ENCODE measurements at regions not wholly inside any gene's neighbourhood (a gene's known extent, or its start where the extent isn't known, plus 50 kb on each side); places are given as distances from the start of the nearest gene placed in this dataset.

DNA sequence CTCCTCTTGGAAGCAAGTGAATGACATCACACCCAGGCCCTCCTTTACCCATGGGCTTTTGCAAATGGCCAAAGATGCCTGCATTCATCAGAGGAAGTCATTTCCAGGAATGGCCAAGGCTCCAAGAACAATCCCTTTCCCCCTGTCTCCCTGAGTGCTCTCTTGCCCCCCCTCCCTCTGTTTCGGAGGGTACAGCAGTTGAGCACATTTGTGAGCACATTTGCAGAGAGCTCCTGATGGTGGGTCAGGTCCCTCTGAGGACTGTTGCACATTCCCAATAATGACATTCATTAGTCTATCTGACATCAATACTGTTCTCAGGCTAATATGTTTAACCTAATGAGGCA lies 113.4 kb downstream of the MATN1 start:
- no peaks in the 10 kb centered on the region for H3K9me3 ChIP-seq
- ChIA-PET CTCF (interaction anchor here (1.4 kb wide), 1 partner anchor 14 kb away, joined by 3 read pairs; no protein-coding TSS in a partner anchor), POLR2A (no interaction called here)
- H3K4me1 ChIP-seq: no peaks in the 10 kb centered on the region
- no peak for TF ChIP-seq JUNB (IDR thresholded peaks at IDR 0.05)
- TF ChIP-seq CEBPB (IDR thresholded peaks at IDR 0.05): no peak
- no peak for TF ChIP-seq PHF8 (IDR thresholded peaks at IDR 0.05; ENCODE audit: borderline replicate concordance, low read depth)
- no peak for TF ChIP-seq RNF2 (IDR thresholded peaks at IDR 0.05; ENCODE audit: borderline replicate concordance, low read depth)
- no peak for TF ChIP-seq ZNF302 (CRISPR knock-in tag; IDR thresholded peaks at IDR 0.05)
- TF ChIP-seq EHF (CRISPR knock-in tag; IDR thresholded peaks at IDR 0.05): no peak
- TF ChIP-seq, protein P1, sequence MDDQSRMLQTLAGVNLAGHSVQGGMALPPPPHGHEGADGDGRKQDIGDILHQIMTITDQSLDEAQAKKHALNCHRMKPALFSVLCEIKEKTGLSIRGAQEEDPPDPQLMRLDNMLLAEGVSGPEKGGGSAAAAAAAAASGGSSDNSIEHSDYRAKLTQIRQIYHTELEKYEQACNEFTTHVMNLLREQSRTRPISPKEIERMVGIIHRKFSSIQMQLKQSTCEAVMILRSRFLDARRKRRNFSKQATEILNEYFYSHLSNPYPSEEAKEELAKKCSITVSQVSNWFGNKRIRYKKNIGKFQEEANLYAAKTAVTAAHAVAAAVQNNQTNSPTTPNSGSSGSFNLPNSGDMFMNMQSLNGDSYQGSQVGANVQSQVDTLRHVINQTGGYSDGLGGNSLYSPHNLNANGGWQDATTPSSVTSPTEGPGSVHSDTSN (IDR thresholded peaks at IDR 0.05): no peak
- TF ChIP-seq SREBF2 (IDR thresholded peaks at IDR 0.05): no peak
- TF ChIP-seq POLR2A (IDR thresholded peaks at IDR 0.05; ENCODE audit: low read length): no peak
- TF ChIP-seq HOXB13 (CRISPR knock-in tag; IDR thresholded peaks at IDR 0.05; ENCODE audit: low read depth): no peak
- TF ChIP-seq KDM1A (IDR thresholded peaks at IDR 0.05; ENCODE audit: low read depth): no peak
- TF ChIP-seq CHD4 (IDR thresholded peaks at IDR 0.05; ENCODE audit: borderline replicate concordance): no peak
- TF ChIP-seq, protein P2, sequence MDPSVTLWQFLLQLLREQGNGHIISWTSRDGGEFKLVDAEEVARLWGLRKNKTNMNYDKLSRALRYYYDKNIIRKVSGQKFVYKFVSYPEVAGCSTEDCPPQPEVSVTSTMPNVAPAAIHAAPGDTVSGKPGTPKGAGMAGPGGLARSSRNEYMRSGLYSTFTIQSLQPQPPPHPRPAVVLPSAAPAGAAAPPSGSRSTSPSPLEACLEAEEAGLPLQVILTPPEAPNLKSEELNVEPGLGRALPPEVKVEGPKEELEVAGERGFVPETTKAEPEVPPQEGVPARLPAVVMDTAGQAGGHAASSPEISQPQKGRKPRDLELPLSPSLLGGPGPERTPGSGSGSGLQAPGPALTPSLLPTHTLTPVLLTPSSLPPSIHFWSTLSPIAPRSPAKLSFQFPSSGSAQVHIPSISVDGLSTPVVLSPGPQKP (IDR thresholded peaks at IDR 0.05; ENCODE audit: low read depth, low read length): no peak
- TF ChIP-seq BHLHE40 (IDR thresholded peaks at IDR 0.05; ENCODE audit: low read depth, low read length): no peak
- TF ChIP-seq HOXA7 (CRISPR knock-in tag; IDR thresholded peaks at IDR 0.05): no peak
- no peak for TF ChIP-seq CBX8 (IDR thresholded peaks at IDR 0.05)
- no peak overlapping the region for H3K27ac ChIP-seq
- no peak overlapping the region for H3K4me3 ChIP-seq
- no peak for DNase-seq (ENCODE audit: low read depth in 1 of 2, low spot score in 1 of 2)
- no peak for FAIRE-seq
- no peak overlapping the region for H3K4me2 ChIP-seq
- 17% methylated on average over 1 of the region's 1 CpG for WGBS (ENCODE audit: missing lambda C conversion rate)
- no peak for ATAC-seq

DNA sequence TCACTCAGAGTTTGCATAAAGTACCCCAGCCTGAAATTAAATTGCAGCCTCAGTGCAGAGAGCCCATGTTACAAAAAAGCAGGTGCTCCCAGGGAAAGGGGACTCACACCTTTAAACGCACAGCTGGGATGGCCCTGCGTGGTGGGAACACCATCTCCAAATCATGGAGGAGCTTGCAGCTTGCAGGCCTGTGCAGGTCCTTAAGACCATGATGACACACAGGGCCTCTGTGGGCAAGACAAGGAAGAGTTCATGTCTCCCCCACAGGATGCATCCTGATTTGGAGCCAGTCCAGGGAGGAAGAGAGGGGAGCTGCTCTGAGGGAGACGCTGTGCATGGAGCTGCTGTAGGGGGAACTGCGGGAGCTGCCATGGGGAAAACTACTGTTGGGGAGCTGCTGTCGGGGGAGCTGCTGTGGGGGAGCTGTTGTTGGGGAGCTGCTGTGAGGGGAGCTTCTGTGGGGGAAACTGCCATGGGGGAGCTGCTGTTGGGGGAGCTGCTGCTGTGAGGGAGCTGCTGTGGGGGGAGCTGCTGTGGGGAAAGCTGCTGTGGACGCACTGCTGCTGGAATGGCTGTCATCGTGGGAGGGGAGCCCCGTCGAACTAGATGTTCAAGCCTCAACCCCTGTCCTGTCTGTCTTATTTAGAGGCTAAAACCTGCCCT lies 113.9 kb downstream of the MATN1 start:
- CTCF ChIA-PET: interaction anchor here (1.4 kb wide), 1 partner anchor 15 kb away, joined by 3 read pairs; no protein-coding TSS in a partner anchor
- DNase-seq (ENCODE audit: low read depth in 1 of 2, low spot score in 1 of 2) (no peak), FAIRE-seq (no peak), ATAC-seq (no peak)
- POLR2A ChIA-PET: no interaction called here
- no peak overlapping the region for H3K4me2 ChIP-seq
- H3K4me1 ChIP-seq: no peaks in the 10 kb centered on the region
- 35% methylated on average over 7 of the region's 9 CpGs for WGBS (ENCODE audit: missing lambda C conversion rate)
- no peaks in the 10 kb centered on the region for H3K9me3 ChIP-seq
- H3K4me3 ChIP-seq: no peak overlapping the region
- TF ChIP-seq, protein P3, sequence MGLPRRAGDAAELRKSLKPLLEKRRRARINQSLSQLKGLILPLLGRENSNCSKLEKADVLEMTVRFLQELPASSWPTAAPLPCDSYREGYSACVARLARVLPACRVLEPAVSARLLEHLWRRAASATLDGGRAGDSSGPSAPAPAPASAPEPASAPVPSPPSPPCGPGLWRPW (IDR thresholded peaks at IDR 0.05): no peak
- TF ChIP-seq NPAS2 (CRISPR knock-in tag; IDR thresholded peaks at IDR 0.05; ENCODE audit: borderline replicate concordance): no peak
- TF ChIP-seq, protein P1 (IDR thresholded peaks at IDR 0.05): no peak
- no peak overlapping the region for H3K27ac ChIP-seq

DNA sequence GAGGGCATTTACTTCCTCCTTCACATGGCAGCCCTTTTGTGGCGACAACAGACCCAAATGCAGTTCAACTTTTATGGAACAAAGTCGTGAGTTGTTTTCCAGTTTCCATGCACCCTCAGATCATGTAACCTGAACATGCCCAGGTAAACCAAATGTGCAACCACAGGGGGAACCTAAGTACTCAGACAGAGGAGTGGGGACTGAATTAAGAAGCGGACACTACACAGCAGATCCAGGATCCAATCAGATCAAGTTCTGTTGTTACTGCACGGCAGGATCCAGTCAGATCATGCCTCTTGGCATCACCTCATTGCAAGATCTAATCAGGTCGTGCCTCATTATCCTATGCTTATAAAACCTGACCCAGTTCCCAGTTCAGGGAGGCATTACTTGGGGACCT lies 115.7 kb downstream of the MATN1 start:
- no peak overlapping the region for H3K27ac ChIP-seq
- ChIA-PET POLR2A (no interaction called here), CTCF (no interaction called here)
- H3K4me2 ChIP-seq: no peak overlapping the region
- TF ChIP-seq ZC3H11A (IDR thresholded peaks at IDR 0.05) (no peak), TP53 (CRISPR knock-in tag; IDR thresholded peaks at IDR 0.05) (no peak), GATA3 (IDR thresholded peaks at IDR 0.05; ENCODE audit: borderline replicate concordance) (no peak), MYC (IDR thresholded peaks at IDR 0.05; ENCODE audit: borderline replicate concordance, low read length) (no peak), FOXS1 (CRISPR knock-in tag; IDR thresholded peaks at IDR 0.05) (no peak), KDM1A (IDR thresholded peaks at IDR 0.05; ENCODE audit: low read depth) (no peak), FOSB (CRISPR knock-in tag; IDR thresholded peaks at IDR 0.05) (no peak), CEBPB (IDR thresholded peaks at IDR 0.05) (no peak), KDM5A (IDR thresholded peaks at IDR 0.05) (no peak), HDAC2 (IDR thresholded peaks at IDR 0.05) (no peak), RFX5 (IDR thresholded peaks at IDR 0.05) (no peak)
- TF ChIP-seq, protein P3 (IDR thresholded peaks at IDR 0.05): no peak
- TF ChIP-seq, protein P4, sequence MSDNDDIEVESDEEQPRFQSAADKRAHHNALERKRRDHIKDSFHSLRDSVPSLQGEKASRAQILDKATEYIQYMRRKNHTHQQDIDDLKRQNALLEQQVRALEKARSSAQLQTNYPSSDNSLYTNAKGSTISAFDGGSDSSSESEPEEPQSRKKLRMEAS (IDR thresholded peaks at IDR 0.05): no peak
- TF ChIP-seq, protein P5, sequence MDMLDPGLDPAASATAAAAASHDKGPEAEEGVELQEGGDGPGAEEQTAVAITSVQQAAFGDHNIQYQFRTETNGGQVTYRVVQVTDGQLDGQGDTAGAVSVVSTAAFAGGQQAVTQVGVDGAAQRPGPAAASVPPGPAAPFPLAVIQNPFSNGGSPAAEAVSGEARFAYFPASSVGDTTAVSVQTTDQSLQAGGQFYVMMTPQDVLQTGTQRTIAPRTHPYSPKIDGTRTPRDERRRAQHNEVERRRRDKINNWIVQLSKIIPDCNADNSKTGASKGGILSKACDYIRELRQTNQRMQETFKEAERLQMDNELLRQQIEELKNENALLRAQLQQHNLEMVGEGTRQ (IDR thresholded peaks at IDR 0.05): no peak
- TF ChIP-seq, protein P6, sequence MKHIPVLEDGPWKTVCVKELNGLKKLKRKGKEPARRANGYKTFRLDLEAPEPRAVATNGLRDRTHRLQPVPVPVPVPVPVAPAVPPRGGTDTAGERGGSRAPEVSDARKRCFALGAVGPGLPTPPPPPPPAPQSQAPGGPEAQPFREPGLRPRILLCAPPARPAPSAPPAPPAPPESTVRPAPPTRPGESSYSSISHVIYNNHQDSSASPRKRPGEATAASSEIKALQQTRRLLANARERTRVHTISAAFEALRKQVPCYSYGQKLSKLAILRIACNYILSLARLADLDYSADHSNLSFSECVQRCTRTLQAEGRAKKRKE (CRISPR knock-in tag; IDR thresholded peaks at IDR 0.05; ENCODE audit: low read depth): no peak
- H3K4me3 ChIP-seq: no peak overlapping the region
- no peak for FAIRE-seq
- WGBS (ENCODE audit: missing lambda C conversion rate): 52% methylated on average over 5 of the region's 5 CpGs
- H3K9me3 ChIP-seq: no peaks in the 10 kb centered on the region
- ATAC-seq: no peak
- no peaks in the 10 kb centered on the region for H3K4me1 ChIP-seq
- no peak for DNase-seq (ENCODE audit: low read depth in 1 of 2, low spot score in 1 of 2)
